H1 (cell line): ENCODE measurements at regions not wholly inside any gene's neighbourhood (a gene's known extent, or its start where the extent isn't known, plus 50 kb on each side); places are given as distances from the start of the nearest gene placed in this dataset.

Experiments
- CHD7 ChIP-seq: fragments of 300-600 bp; sonication (generic); IDR thresholded peaks from 2 replicates; pipeline ENCODE4 v1.7.1; 2012; ENCODE audit warnings: low read length, moderate library complexity, mild to moderate bottlenecking, inconsistent platforms; ENCODE audit not compliant: insufficient replicate concordance
- TAF7 ChIP-seq: optimal IDR thresholded peaks from 2 replicates; pipeline ENCODE3; 2011; ENCODE audit warnings: low read depth, mild to moderate bottlenecking, inconsistent platforms, low read length, moderate library complexity, borderline replicate concordance

GRCh38 chr2:226066873-226067272, 667.4 kb downstream of the NYAP2 start (continued):
- no peak for TF ChIP-seq CHD7
- TF ChIP-seq TAF7, result no peak
